Muscle of back (tissue), 3 donors: ENCODE measurements at regions not wholly inside any gene's neighbourhood (a gene's known extent, or its start where the extent isn't known, plus 50 kb on each side); places are given as distances from the start of the nearest gene placed in this dataset.

Experiments used
- DNase-seq, 3 donors: peaks; one replicate each; pipeline versions ENCODE4 v3.0.0 to v3.0.0-alpha.2; 2013

DNA sequence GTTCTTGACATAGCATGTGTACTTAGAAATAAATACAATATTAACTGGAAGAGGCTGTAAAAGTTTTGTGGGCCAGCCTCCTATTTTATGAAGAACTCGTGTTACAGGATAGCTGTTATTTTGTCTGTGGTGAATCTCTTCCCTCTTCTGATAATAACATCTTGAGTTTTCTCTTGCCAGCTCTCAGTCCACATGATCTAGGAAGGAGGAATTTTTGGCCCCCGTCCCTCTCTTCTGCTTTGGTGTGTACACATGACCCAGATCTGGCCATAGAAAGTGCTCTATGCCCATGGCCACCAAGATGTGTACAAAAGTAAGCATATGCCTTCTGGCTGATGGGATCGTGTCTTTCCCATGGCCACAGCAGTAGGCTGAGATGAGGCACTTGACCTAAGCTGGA is 108.0 kb upstream of the LEF1 start:
- no peak for DNase-seq

DNA sequence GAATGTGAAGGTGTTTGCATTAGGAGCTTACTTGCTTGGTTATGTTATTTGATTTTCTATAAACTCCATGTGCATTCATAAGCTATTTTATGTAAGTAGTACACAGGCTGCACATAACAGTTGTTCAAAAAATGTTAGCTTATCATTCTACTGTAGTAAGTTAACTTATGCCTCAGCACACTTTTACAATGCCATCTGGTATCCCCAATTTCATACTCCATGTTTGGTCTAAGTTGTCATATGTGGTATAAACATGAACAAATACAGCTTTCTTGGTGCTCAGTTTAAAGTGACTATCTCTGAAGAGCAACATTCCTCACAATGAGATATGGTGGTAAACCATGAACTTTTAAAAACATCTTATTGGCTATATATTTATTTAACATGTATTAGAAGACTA is 104.3 kb upstream of the LEF1 start:
- DNase-seq: no peak

- DNase-seq: no peak
Observed at GRCh38 chr4:108272561-108272960, 103.8 kb upstream of the LEF1 start.

DNA sequence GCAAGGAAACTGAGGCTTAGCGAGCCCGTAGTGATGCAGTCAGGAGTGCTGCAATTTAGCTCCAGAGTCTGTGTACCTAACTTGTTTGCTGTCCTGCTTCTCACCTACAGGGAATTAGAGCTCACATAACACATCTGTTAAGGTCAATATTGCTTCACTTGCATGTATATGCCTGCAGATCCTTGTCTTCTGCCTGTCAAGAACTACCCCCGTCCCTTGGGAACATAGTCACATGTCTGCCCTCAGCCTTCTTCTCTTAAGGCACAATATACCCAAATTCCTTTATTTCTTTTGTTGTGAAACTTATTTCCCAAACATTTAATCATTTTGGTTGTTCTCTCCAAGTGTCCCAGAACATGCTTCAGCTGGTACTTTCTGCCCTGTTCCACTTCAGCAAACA is 103.3 kb upstream of the LEF1 start:
- no peak for DNase-seq

DNA sequence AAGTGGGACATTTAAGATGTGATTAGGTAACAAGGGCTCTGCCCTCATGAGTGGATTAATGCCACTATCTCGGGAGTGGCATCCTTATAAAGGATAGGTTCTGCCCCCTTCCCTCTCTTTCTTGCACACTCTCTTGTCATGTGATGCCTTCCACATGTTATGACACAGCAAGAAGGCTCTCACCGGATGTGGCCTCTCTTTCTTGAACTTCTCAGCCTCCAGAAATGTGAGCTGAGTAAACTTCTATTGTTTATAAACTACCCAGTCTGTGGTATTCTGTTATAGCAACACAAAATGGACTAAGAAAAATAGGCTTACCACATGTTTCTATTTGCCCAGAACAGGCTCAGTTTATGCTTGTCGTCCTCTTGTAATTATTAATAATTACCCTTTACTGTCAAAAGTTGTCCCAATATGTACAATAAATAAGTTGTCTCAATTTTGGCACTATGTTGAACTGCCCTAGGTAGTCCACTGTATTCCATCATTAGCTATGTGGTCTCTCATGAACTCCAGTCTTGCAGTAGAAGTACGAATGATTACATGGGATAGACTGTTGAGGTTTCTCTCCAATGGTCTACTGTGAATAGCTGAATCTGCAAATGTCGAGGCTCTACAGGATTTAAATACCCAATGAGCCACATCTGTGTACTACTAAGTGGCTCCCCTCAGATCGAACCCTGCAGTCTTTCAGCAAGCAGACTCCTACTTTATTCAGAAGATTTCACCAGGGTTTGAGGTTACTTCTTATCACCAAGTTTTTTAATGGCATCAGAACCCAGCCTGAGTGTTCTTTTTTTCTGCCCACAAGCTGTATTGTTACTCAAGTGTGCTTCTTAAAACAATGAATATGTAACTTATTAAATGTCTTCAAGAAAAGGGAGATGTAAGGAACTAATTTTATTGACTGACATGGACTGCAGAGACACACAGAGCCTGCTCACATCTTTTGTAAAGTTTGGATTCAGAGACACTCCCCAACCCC is 102.0 kb upstream of the LEF1 start:
- peak in 1 of 3 donors; percentile 15 for DNase-seq

DNA sequence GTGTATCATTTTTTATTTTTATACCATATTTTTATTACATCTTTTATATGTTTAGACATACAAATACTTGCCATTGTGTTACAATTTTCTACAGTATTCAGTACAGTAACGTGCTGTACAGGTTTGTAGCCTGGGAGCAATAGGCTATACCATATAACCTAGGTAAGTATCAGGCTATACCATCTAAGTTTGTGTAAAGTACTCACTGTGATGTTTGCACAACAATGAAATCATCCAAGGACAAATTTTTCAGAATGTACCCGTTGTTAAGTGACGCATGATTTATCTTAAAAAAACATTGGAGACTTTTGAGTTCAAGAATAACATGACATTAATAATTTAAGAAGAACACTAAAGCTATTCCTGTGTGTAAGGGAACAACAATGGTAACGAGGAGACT is 96.0 kb upstream of the LEF1 start:
- no peak for DNase-seq

- no peak for DNase-seq
Observed at GRCh38 chr4:108263057-108263456, 94.3 kb upstream of the LEF1 start.

- DNase-seq: no peak
Observed at GRCh38 chr4:108261026-108261425, 92.3 kb upstream of the LEF1 start.

DNA sequence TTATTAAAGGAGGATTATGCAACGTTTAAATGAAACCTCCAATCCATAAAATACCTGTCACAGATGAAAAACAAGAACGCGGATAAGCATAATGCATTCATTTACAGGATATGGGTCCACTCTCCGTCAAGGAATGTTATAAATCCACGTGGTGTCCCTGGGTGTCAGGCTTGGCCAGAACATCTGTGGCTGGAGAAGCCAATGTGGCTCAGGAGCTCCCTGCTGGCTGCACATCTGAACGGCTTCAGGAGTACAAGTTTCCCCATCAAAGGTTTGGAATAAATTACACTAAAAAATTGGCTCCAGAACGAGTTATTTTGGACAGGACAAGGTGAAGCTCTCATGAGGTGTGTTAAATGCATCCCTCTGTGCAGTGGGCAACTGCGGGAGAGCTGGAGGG is 87.8 kb upstream of the LEF1 start:
- DNase-seq: no peak

DNA sequence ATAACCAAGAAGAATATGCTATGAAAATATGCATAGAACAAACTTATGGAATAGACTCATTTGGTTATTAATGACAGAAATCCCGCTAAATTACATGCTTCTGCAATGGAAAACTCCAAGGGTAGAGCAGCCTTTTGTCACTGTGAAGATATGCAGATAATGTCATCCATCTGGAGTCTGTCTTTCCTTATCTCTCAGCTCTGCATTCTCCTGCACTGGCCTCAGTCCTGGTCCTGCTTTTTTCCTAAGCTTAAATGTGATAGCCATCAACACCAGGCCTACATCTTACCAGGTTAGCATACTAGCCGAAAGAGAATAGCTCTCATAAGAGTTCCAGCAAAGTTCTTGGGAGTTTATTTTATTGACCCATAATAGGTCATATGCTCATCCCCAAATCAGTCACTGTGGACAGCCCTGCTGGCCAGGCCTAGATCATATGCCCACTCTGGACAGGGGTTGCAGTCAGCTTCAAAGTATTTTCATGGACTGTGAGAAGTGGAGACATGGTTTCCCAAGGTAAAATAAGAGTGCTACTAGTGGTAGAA is 86.5 kb upstream of the LEF1 start:
- no peak for DNase-seq

DNA sequence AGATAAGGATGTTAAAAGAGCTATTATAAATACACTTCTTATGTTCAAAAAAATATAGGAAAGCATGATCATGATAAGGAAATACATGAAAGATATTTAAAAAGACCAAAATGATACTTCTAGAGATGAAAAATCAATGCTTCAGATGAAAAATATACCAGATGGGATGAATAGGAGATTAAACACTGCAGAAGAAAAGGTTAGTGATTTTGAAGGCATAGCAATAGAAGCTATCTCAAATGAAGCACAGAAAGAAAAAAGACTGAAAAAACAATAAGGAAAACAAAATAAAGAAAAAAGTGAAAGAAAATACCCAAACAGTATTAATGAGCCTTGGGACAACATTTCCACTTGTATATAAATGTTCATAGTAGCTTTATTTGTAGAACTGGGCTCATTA is 80.7 kb upstream of the LEF1 start:
- no peak for DNase-seq

GRCh38 chr4:108247387-108248049 is 78.8 kb upstream of the LEF1 start:
- DNase-seq: peak; percentile 16 to 35 (median 17)

GRCh38 chr4:108244606-108245005 is 75.9 kb upstream of the LEF1 start:
- DNase-seq: no peak

DNA sequence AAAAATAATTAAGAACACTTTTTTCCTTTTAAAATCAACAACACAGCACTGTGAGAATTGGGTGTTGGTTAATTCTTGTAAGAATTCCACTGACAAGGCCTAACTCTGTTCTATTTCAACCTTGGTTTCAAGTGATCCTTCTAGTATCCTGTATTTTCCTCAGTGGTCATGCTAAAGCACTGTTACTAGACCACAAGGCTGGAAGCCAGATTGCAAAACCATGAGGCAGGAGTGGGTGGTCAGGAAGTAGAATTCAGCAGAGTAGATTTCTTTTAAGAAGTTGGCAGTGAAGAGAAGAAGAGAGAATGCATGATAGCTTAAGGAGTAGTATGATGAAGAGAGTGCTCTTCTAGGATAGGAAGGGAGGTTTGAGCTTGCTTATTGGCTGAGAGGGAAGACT is 71.6 kb upstream of the LEF1 start:
- DNase-seq: no peak

- peak in 1 of 3 donors; percentile 8 for DNase-seq
Observed at GRCh38 chr4:108237693-108238092, 69.0 kb upstream of the LEF1 start.

- no peak for DNase-seq
Observed at GRCh38 chr4:108236264-108236663, 67.5 kb upstream of the LEF1 start.

DNA sequence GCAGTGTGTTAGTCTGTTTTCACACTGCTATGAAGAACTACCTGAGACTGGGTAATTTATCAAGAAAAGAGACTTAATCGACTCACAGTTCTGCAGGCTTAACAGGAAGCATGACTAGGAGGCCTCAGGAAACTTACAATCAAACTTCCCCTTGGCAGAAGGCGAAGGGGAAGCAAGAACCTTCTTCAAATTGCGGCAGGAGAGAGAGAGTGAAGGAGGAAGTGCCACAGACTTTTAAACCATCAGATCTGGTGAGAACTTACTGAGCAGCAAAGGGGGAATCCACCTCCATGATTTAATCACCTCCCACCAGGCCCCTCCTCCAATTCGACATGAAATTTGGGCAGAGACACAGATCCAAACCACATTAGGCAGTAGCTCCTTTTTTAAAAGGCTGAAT is 59.2 kb upstream of the LEF1 start:
- no peak for DNase-seq

DNA sequence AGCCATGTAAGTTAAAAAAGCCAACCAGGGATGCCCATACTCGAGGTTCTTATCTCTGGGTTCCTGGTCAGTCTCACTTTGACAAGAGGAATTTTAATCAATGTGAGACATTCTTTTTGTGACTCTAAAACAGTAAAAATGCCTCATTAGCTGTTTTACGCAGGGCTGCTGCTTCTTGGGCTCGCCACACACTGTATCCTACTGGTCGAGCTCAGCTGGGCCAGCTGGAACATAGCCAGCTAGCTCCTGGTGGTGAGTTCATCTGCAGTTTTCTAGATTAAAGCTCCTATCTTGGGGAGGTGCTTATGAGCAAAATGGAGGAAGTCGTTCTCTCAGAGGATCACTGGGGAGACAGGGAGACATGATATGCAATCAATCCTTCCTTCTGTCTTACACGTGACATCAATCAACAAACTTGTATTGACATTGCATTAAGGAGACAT is 55.9 kb upstream of the LEF1 start:
- peak in 2 of 3 donors; percentile 3 to 17 for DNase-seq

DNA sequence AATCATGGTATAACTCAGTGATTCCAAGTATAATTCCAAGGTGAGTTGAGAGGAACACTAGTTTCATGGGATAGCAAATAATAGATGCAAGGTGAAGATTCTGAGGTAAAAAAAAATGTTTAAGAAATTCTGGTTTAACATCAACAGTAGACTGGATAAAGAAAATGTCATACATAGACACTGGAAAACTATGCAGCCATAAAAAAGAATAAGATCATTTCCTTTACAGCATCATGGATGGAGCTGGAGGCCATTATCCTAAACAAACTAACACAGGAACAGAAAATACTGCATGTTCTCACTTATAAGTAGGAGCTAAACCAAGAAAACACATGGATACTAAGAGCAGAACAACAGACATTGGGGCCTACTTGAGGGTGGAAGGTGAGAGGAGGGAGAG is 54.6 kb upstream of the LEF1 start:
- DNase-seq: no peak

- DNase-seq: no peak
Observed at GRCh38 chr4:108219998-108220397, 51.3 kb upstream of the LEF1 start.
